Prostate gland (tissue), 2 donors: ENCODE measurements at regions not wholly inside any gene's neighbourhood (a gene's known extent, or its start where the extent isn't known, plus 50 kb on each side); places are given as distances from the start of the nearest gene placed in this dataset.

ENCODE experiments used
- CTCF ChIP-seq, 4 experiments: fragments of 200-600 bp in 2 of 4; fragments of 450-650 bp in 2 of 4; sonication (generic) in 2 of 4; IDR thresholded peaks; 1 replicate in 3 of 4; 2 replicates in 1 of 4; pipeline ENCODE4 v1.5.1; 2016 to 2019; ENCODE audit warnings: antibody characterized with exemption in 4 of 4, mild to moderate bottlenecking in 2 of 4, moderate library complexity in 2 of 4
- POLR2A ChIP-seq: fragments of 450-650 bp; IDR thresholded peaks from one replicate; pipeline ENCODE4 v1.6.1; 2016; ENCODE audit warnings: antibody characterized with exemption, mild to moderate bottlenecking
- POLR2AphosphoS5 ChIP-seq: sonication (generic); formaldehyde crosslinking; IDR thresholded peaks from one replicate; pipeline ENCODE4 v1.6.1; 2017; ENCODE audit warnings: antibody characterized with exemption

- TF ChIP-seq CTCF (IDR thresholded peaks at IDR 0.05): no peak
- TF ChIP-seq POLR2A: no peak
- no peak for TF ChIP-seq POLR2AphosphoS5
Observed at GRCh38 chr4:181424362-181425016, 818.7 kb upstream of the TENM3 start.
